ENCODE measurements at regions not wholly inside any gene's neighbourhood (a gene's known extent, or its start where the extent isn't known, plus 50 kb on each side); places are given as distances from the start of the nearest gene placed in this dataset.

DNA sequence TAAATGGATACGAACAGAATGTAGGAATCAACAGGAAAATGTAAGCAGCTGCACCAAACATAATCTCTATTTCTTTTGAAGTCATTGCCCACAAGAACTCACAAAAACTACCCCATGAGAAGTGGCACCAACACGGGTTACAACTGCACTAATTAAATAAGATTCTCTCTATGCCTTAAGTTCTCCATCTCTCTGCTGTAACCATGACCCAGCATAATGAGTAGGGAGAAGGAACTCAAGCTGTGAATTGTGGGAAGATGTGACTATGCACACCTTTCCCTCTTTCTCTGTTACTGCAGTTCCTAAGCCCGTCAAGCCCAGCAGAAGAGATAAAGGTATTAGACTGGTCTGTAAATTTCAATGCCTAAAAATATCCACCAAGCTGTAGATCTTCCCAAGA, 614.0 kb downstream of the USP25 start:
- Mint-ChIP-seq H3K27ac (ENCODE audit: unreplicated experiment) (no peak overlapping the region), H3K9me3 (ENCODE audit: low read depth) (peaks cover 3% of the 10 kb centered on the region), H3K27me3 (ENCODE audit: low read depth) (no peaks in the 10 kb centered on the region), H3K36me3 (ENCODE audit: low read depth) (no peaks in the 10 kb centered on the region), H3K4me1 (ENCODE audit: low read depth) (no peaks in the 10 kb centered on the region), H3K4me3 (ENCODE audit: unreplicated experiment) (no peak overlapping the region)
- TF ChIP-seq, protein P1, sequence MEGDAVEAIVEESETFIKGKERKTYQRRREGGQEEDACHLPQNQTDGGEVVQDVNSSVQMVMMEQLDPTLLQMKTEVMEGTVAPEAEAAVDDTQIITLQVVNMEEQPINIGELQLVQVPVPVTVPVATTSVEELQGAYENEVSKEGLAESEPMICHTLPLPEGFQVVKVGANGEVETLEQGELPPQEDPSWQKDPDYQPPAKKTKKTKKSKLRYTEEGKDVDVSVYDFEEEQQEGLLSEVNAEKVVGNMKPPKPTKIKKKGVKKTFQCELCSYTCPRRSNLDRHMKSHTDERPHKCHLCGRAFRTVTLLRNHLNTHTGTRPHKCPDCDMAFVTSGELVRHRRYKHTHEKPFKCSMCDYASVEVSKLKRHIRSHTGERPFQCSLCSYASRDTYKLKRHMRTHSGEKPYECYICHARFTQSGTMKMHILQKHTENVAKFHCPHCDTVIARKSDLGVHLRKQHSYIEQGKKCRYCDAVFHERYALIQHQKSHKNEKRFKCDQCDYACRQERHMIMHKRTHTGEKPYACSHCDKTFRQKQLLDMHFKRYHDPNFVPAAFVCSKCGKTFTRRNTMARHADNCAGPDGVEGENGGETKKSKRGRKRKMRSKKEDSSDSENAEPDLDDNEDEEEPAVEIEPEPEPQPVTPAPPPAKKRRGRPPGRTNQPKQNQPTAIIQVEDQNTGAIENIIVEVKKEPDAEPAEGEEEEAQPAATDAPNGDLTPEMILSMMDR (IDR thresholded peaks at IDR 0.05) = no peak
- no peak for DNase-seq (ENCODE audit: low spot score)

DNA sequence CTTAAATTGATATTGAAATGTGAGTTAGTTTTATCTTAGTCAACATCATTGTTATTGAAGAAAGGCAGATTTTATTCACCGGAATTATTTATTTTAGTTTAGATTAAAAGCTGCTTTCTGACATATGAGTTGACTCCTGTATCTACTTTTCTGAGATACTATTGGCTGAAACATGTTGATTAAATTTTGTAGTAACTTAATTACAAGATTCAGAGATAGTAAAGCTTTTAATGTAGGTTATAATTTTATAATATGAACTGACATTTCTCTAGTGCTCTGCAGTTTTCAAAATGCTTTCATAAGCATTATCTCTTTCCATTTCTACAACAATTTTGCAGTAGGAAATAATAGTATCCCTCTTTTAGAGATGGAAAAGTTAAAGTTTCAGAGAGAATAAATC, 616.0 kb downstream of the USP25 start:
- H3K4me1 Mint-ChIP-seq (ENCODE audit: low read depth) = no peaks in the 10 kb centered on the region
- DNase-seq (ENCODE audit: low spot score) = no peak
- H3K36me3 Mint-ChIP-seq (ENCODE audit: low read depth) = no peaks in the 10 kb centered on the region
- H3K9me3 Mint-ChIP-seq (ENCODE audit: low read depth) = no peaks in the 10 kb centered on the region
- no peak overlapping the region for H3K4me3 Mint-ChIP-seq (ENCODE audit: unreplicated experiment)
- H3K27me3 Mint-ChIP-seq (ENCODE audit: low read depth) = no peaks in the 10 kb centered on the region
- TF ChIP-seq, protein P1 (IDR thresholded peaks at IDR 0.05) = no peak
- no peak overlapping the region for H3K27ac Mint-ChIP-seq (ENCODE audit: unreplicated experiment)

DNA sequence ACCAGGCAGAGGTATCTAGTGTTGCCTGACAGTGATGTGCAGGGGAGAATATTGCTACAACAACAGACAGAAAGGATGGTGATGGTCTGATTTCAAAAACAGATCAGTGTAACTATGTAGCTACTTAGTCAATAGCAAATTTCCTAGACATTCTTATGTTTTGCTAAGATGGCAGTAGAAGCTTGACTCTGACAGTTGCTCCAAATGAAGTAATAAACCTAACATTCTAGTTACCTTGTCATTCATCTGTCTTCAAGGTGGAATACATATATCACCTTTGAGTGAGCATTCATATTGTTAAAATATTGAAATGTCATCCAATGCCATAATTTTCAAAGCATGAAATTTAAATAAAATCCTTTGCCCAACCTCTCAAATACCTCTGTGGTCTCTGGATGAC, 617.4 kb downstream of the USP25 start:
- TF ChIP-seq, protein P1 (IDR thresholded peaks at IDR 0.05) = no peak
- H3K27me3 Mint-ChIP-seq (ENCODE audit: low read depth) = no peaks in the 10 kb centered on the region
- H3K4me1 Mint-ChIP-seq (ENCODE audit: low read depth) = no peaks in the 10 kb centered on the region
- no peak overlapping the region for H3K27ac Mint-ChIP-seq (ENCODE audit: unreplicated experiment)
- DNase-seq (ENCODE audit: low spot score) = no peak
- H3K9me3 Mint-ChIP-seq (ENCODE audit: low read depth) = no peaks in the 10 kb centered on the region
- no peaks in the 10 kb centered on the region for H3K36me3 Mint-ChIP-seq (ENCODE audit: low read depth)
- no peak overlapping the region for H3K4me3 Mint-ChIP-seq (ENCODE audit: unreplicated experiment)

DNA sequence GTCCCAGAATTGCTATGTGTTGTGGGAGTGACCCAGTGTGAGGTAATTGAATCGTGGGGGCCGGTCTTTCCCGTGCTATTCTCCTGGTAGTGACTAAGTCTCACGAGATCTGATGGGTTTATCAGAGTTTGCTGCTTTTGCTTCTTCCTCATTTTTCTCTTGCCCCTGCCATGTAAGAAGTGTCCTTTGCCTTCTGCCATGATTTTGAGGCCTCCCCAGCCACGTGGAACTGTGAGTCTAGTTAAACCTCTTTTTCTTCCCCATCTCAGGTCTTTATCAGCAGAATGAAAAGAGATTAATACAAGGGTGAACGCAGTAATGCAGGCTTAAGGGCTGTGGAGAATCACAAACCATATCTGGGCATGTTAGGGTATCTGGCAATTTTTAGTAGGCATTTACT, 624.0 kb downstream of the USP25 start:
- peaks cover 5% of the 10 kb centered on the region for H3K9me3 Mint-ChIP-seq (ENCODE audit: low read depth)
- H3K4me3 Mint-ChIP-seq (ENCODE audit: unreplicated experiment) = no peak overlapping the region
- H3K27ac Mint-ChIP-seq (ENCODE audit: unreplicated experiment) = no peak overlapping the region
- no peak for DNase-seq (ENCODE audit: low spot score)
- no peaks in the 10 kb centered on the region for H3K36me3 Mint-ChIP-seq (ENCODE audit: low read depth)
- TF ChIP-seq, protein P1 (IDR thresholded peaks at IDR 0.05) = no peak
- H3K4me1 Mint-ChIP-seq (ENCODE audit: low read depth) = peaks cover 6% of the 10 kb centered on the region
- no peaks in the 10 kb centered on the region for H3K27me3 Mint-ChIP-seq (ENCODE audit: low read depth)

DNA sequence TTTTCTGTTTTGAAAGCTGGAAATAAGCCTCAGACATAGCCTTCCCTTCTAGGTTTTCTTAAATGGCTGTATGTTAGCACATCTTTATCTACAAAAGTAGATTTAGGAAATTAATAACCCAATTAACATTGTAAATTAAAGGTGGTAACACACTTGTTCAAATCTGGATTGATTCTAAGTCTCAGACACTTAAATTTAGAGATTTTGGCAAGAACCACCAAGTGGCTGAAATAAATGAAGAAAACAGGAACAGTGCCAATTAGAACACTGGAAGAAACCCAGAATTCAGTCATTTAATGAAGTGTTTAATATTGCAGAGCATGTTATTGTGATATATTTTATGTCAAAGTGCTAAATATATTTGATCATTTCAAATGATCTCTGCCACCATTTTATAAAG, 628.2 kb downstream of the USP25 start:
- H3K27me3 Mint-ChIP-seq (ENCODE audit: low read depth) = no peaks in the 10 kb centered on the region
- no peak overlapping the region for H3K4me3 Mint-ChIP-seq (ENCODE audit: unreplicated experiment)
- no peak overlapping the region for H3K27ac Mint-ChIP-seq (ENCODE audit: unreplicated experiment)
- H3K36me3 Mint-ChIP-seq (ENCODE audit: low read depth) = peaks cover 5% of the 10 kb centered on the region
- DNase-seq (ENCODE audit: low spot score) = no peak
- H3K4me1 Mint-ChIP-seq (ENCODE audit: low read depth) = peaks cover 10% of the 10 kb centered on the region
- peaks cover 11% of the 10 kb centered on the region for H3K9me3 Mint-ChIP-seq (ENCODE audit: low read depth)
- TF ChIP-seq, protein P1 (IDR thresholded peaks at IDR 0.05) = no peak

All from chondrocyte (in vitro differentiated cells).